T-helper 9 cell (primary cell): ENCODE measurements at regions not wholly inside any gene's neighbourhood (a gene's known extent, or its start where the extent isn't known, plus 50 kb on each side); places are given as distances from the start of the nearest gene placed in this dataset.

ENCODE experiments used
- DNase-seq: peaks from one replicate; pipeline ENCODE4 v3.0.0-alpha.2; 2020

DNA sequence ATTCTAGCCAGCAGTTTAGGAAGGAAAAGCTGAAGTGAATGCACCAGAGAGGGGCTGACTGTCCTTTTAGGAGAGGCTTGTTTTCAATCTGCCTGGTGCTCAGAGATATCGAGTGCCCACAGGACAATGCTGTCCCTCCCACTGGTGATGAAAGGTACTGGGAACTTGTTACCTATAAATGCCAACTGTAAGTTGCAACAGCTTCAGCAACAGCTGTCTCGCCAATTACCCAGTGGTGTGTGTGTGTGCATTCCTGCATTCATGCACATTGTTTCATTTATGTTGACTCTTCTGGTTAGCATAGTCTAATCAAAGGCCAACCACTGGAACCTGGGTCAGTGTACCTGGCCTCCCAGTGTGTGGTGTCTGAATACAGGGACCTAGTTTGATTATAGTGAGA, 161.1 kb downstream of the CSNK1G3 start:
- no peak for DNase-seq

GRCh38 chr5:123671711-123672456, 159.9 kb downstream of the CSNK1G3 start:
- no peak for DNase-seq

DNA sequence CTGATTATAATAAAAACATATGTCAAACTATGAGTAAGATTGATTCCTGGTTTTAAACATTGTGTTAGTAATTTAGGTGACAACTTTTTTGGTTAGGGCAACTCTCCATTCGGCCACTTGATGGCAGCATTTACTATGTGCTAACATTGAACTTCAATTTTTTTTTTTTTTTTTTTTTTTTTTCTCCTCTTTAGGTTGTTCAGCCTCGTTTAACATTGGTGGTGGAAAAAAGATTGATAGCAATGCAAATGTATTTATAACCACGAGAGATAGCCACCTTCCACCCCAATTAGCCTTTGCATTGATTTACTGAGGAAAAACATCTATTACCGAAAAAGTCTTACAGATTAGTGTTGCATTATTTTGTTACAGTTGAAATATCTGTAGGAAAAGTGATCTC, 159.1 kb downstream of the CSNK1G3 start:
- peak; percentile 7 for DNase-seq
